SK-N-SH treated with all-trans-retinoic acid at 6 μM for 48 hours (cell line): ENCODE measurements at regions not wholly inside any gene's neighbourhood (a gene's known extent, or its start where the extent isn't known, plus 50 kb on each side); places are given as distances from the start of the nearest gene placed in this dataset.
A peak's percentile ranks its signal among the peaks of the same experiment; 100 is the strongest.

Source experiments
- ATAC-seq: fragments of 200-7000 bp; cut with Tn5 transposase; 3 replicates; pipeline ENCODE4 v1.9.1; 2020; ENCODE audit warnings: mild to moderate bottlenecking, moderate library complexity
- BACH2 ChIP-seq: fragments of 250-450 bp; sonication (Bioruptor Pico); IDR thresholded peaks from 2 replicates; pipeline ENCODE4 v1.9.0; 2021; ENCODE audit warnings: mild to moderate bottlenecking, borderline replicate concordance
- CREB5 ChIP-seq: fragments of 250-450 bp; sonication (Bioruptor Pico); IDR thresholded peaks from 2 replicates; pipeline ENCODE4 v1.5.1; 2020; ENCODE audit warnings: low read depth, mild to moderate bottlenecking, moderate library complexity
- CSDC2 ChIP-seq: fragments of 250-450 bp; sonication (Bioruptor Pico); IDR thresholded peaks from 2 replicates; pipeline ENCODE4 v1.5.0; 2020; ENCODE audit warnings: mild to moderate bottlenecking, moderate library complexity
- CSRNP3 ChIP-seq: fragments of 250-450 bp; sonication (Bioruptor Pico); IDR thresholded peaks from 2 replicates; pipeline ENCODE4 v1.5.1; 2021; ENCODE audit warnings: mild to moderate bottlenecking, moderate library complexity
- ESRRG ChIP-seq: fragments of 250-450 bp; sonication (Bioruptor Pico); IDR thresholded peaks from 2 replicates; pipeline ENCODE4 v1.6.1; 2021; ENCODE audit warnings: mild to moderate bottlenecking
- GLIS3 ChIP-seq: fragments of 250-450 bp; sonication (Bioruptor Pico); IDR thresholded peaks from 2 replicates; pipeline ENCODE4 v1.5.0; 2020; ENCODE audit warnings: mild to moderate bottlenecking, moderate library complexity
- ISL1 ChIP-seq: fragments of 250-450 bp; sonication (Bioruptor Pico); IDR thresholded peaks from 2 replicates; pipeline ENCODE4 v2.1.2; 2022; ENCODE audit warnings: mild to moderate bottlenecking, moderate library complexity
- OSR1 ChIP-seq: fragments of 250-450 bp; sonication (Bioruptor Pico); IDR thresholded peaks from 2 replicates; pipeline ENCODE4 v1.8.0; 2022; ENCODE audit warnings: moderate library complexity, mild to moderate bottlenecking, inconsistent platforms
- PATZ1 ChIP-seq: fragments of 250-450 bp; sonication (Bioruptor Pico); IDR thresholded peaks from 2 replicates; pipeline ENCODE4 v1.8.0; 2020; ENCODE audit warnings: mild to moderate bottlenecking, moderate library complexity, borderline replicate concordance
- POU6F1 ChIP-seq: fragments of 250-450 bp; sonication (Bioruptor Pico); IDR thresholded peaks from 2 replicates; pipeline ENCODE4 v1.8.0; 2021; ENCODE audit warnings: low read depth, mild to moderate bottlenecking, moderate library complexity, borderline replicate concordance
- PPARA ChIP-seq: fragments of 250-450 bp; sonication (Bioruptor Pico); IDR thresholded peaks from 2 replicates; pipeline ENCODE4 v1.5.0; 2020; ENCODE audit warnings: mild to moderate bottlenecking, borderline replicate concordance
- SNAI2 ChIP-seq: fragments of 250-450 bp; sonication (Bioruptor Pico); IDR thresholded peaks from 2 replicates; pipeline ENCODE4 v1.5.0; 2020; ENCODE audit warnings: mild to moderate bottlenecking, moderate library complexity
- TCF4 ChIP-seq: fragments of 250-450 bp; sonication (Bioruptor Pico); IDR thresholded peaks from 2 replicates; pipeline ENCODE4 v1.8.0; 2021; ENCODE audit warnings: mild to moderate bottlenecking, moderate library complexity, borderline replicate concordance
- TOX ChIP-seq: fragments of 250-450 bp; sonication (Bioruptor Pico); IDR thresholded peaks from 2 replicates; pipeline ENCODE4 v1.8.0; 2021; ENCODE audit warnings: mild to moderate bottlenecking, moderate library complexity, borderline replicate concordance
- TSHZ2 ChIP-seq: fragments of 250-450 bp; sonication (Bioruptor Pico); IDR thresholded peaks from 2 replicates; pipeline ENCODE4 v1.5.0; 2020; ENCODE audit warnings: mild to moderate bottlenecking, moderate library complexity
- ZC3H10 ChIP-seq: fragments of 250-450 bp; sonication (Bioruptor Pico); IDR thresholded peaks from 2 replicates; pipeline ENCODE4 v1.5.1; 2021; ENCODE audit warnings: mild to moderate bottlenecking, moderate library complexity
- ZFP30 ChIP-seq: fragments of 450-650 bp; formaldehyde crosslinking; IDR thresholded peaks from 2 replicates; pipeline ENCODE4 v1.5.0; 2022; ENCODE audit warnings: mild to moderate bottlenecking, moderate library complexity
- ZNF565 ChIP-seq: fragments of 450-650 bp; formaldehyde crosslinking; conservative IDR thresholded peaks from 2 replicates; pipeline ENCODE4 v1.5.0; 2020; ENCODE audit warnings: low read depth, mild to moderate bottlenecking, moderate library complexity
- ZNF70 ChIP-seq: fragments of 450-650 bp; formaldehyde crosslinking; IDR thresholded peaks from 2 replicates; pipeline ENCODE4 v1.5.0; 2020; ENCODE audit warnings: mild to moderate bottlenecking, moderate library complexity
- ZNF8 ChIP-seq: fragments of 450-650 bp; formaldehyde crosslinking; IDR thresholded peaks from 2 replicates; pipeline ENCODE4 v1.5.0; 2020; ENCODE audit warnings: mild to moderate bottlenecking, moderate library complexity

- TF ChIP-seq ZNF8 (CRISPR knock-in tag) = no peak
- no peak for TF ChIP-seq ZNF565 (CRISPR knock-in tag)
- no peak for TF ChIP-seq TOX (CRISPR knock-in tag)
- TF ChIP-seq, all 23 proteins: peak for 0
These were observed 74.6 kb upstream of the CDK6 start (continued) for GRCh38 chr7:92910976-92911375.

- ATAC-seq = no peak
- TF ChIP-seq PATZ1 = no peak
- no peak for TF ChIP-seq TSHZ2 (CRISPR knock-in tag)
- no peak for TF ChIP-seq CSDC2 (CRISPR knock-in tag)
- TF ChIP-seq ZFP30 = no peak
- no peak for TF ChIP-seq CREB5 (CRISPR knock-in tag)
- no peak for TF ChIP-seq TOX (CRISPR knock-in tag)
- TF ChIP-seq GLIS3 (CRISPR knock-in tag) = no peak
- TF ChIP-seq CSRNP3 = no peak
- TF ChIP-seq OSR1 (CRISPR knock-in tag) = no peak
- TF ChIP-seq ISL1 (CRISPR knock-in tag) = no peak
- TF ChIP-seq ZNF565 (CRISPR knock-in tag) = no peak
- TF ChIP-seq ZNF8 (CRISPR knock-in tag) = no peak
- TF ChIP-seq POU6F1 (CRISPR knock-in tag) = no peak
- no peak for TF ChIP-seq TCF4 (CRISPR knock-in tag)
- TF ChIP-seq ESRRG (CRISPR knock-in tag) = no peak
These were observed 73.5 kb upstream of the CDK6 start for GRCh38 chr7:92909686-92910475.

- peak; percentile 100 for ATAC-seq
- no peak for TF ChIP-seq TCF4 (CRISPR knock-in tag)
- peak; percentile 76 for TF ChIP-seq ISL1 (CRISPR knock-in tag)
- TF ChIP-seq ZC3H10 (CRISPR knock-in tag) = no peak
- no peak for TF ChIP-seq TOX (CRISPR knock-in tag)
- TF ChIP-seq ZNF70 (CRISPR knock-in tag) = no peak
- TF ChIP-seq CSDC2 (CRISPR knock-in tag) = 0 out of 2 replicates have a peak, but pooled peaks have one; percentile 15
- no peak for TF ChIP-seq ZFP30
- TF ChIP-seq PATZ1 = peak; percentile 58; the same call in 1 of the 2 replicates
- no peak for TF ChIP-seq GLIS3 (CRISPR knock-in tag)
- TF ChIP-seq PPARA (CRISPR knock-in tag) = no peak
- no peak for TF ChIP-seq OSR1 (CRISPR knock-in tag)
- TF ChIP-seq BACH2 (CRISPR knock-in tag) = no peak
- TF ChIP-seq SNAI2 (CRISPR knock-in tag) = no peak
These were observed 68.1 kb upstream of the CDK6 start for GRCh38 chr7:92904244-92905131.
